PFSK-1 (cell line): ENCODE measurements at regions not wholly inside any gene's neighbourhood (a gene's known extent, or its start where the extent isn't known, plus 50 kb on each side); places are given as distances from the start of the nearest gene placed in this dataset.

Source experiments
- FOXP2 ChIP-seq: optimal IDR thresholded peaks from 2 replicates; pipeline ENCODE3; 2011; ENCODE audit warnings: borderline replicate concordance, control low read depth, inconsistent platforms; ENCODE audit not compliant: insufficient read depth; ENCODE audit errors: extremely low read length, extremely low read depth
- POLR2AphosphoS5 ChIP-seq: IDR thresholded peaks from 2 replicates; pipeline ENCODE4 v1.6.1; 2012; ENCODE audit warnings: low read depth, mild to moderate bottlenecking, control low read depth, low read length, moderate library complexity
- REST ChIP-seq, 2 experiments: IDR thresholded peaks; 2 replicates each; pipeline versions ENCODE4 v1.6.1 to v1.8.0; 2011 to 2012; ENCODE audit warnings: low read depth in 2 of 2, low read length in 2 of 2, control low read depth in 1 of 2, inconsistent platforms in 1 of 2, mild to moderate bottlenecking in 1 of 2, moderate library complexity in 1 of 2; ENCODE audit not compliant: insufficient read depth in 1 of 2
- SIN3A ChIP-seq: IDR thresholded peaks from 2 replicates; pipeline ENCODE4 v1.6.1; 2012; ENCODE audit warnings: mild to moderate bottlenecking, low read length, moderate library complexity, borderline replicate concordance; ENCODE audit not compliant: insufficient read depth
- TAF1 ChIP-seq: IDR thresholded peaks from 2 replicates; pipeline ENCODE4 v1.6.1; 2012; ENCODE audit warnings: low read length, control low read depth, borderline replicate concordance; ENCODE audit not compliant: insufficient read depth

GRCh38 chr4:177862541-177863176, 420.4 kb upstream of the AGA start:
- TF ChIP-seq POLR2AphosphoS5 = no peak
- TF ChIP-seq FOXP2 = no peak

GRCh38 chr4:177879851-177880250, 437.6 kb upstream of the AGA start:
- no peak for TF ChIP-seq FOXP2
- no peak for TF ChIP-seq REST (IDR thresholded peaks at IDR 0.05; ENCODE audit: insufficient read depth in 1 of 2, low read depth in 2 of 2, low read length in 2 of 2)
- TF ChIP-seq TAF1 = no peak
- TF ChIP-seq SIN3A = no peak
- no peak for TF ChIP-seq POLR2AphosphoS5

GRCh38 chr4:177895136-177895535, 452.9 kb upstream of the AGA start:
- TF ChIP-seq POLR2AphosphoS5 (no peak), SIN3A (no peak), REST (IDR thresholded peaks at IDR 0.05; ENCODE audit: insufficient read depth in 1 of 2, low read depth in 2 of 2, low read length in 2 of 2) (no peak), TAF1 (no peak), FOXP2 (no peak)

- no peak for TF ChIP-seq SIN3A
- no peak for TF ChIP-seq POLR2AphosphoS5
- no peak for TF ChIP-seq REST (IDR thresholded peaks at IDR 0.05; ENCODE audit: insufficient read depth in 1 of 2, low read depth in 2 of 2, low read length in 2 of 2)
- TF ChIP-seq TAF1 = no peak
- no peak for TF ChIP-seq FOXP2
Measured at GRCh38 chr4:177901786-177902185, 459.5 kb upstream of the AGA start.

GRCh38 chr4:177902386-177902785, 460.1 kb upstream of the AGA start:
- TF ChIP-seq FOXP2 (no peak), POLR2AphosphoS5 (no peak), TAF1 (no peak), REST (IDR thresholded peaks at IDR 0.05; ENCODE audit: insufficient read depth in 1 of 2, low read depth in 2 of 2, low read length in 2 of 2) (no peak), SIN3A (no peak)
